ENCODE measurements at regions not wholly inside any gene's neighbourhood (a gene's known extent, or its start where the extent isn't known, plus 50 kb on each side); places are given as distances from the start of the nearest gene placed in this dataset.

GRCh38 chr9:28688172-28688571, 1114.9 kb upstream of the C9orf72 start:
- no peak overlapping the region for H3K27ac Mint-ChIP-seq (ENCODE audit: unreplicated experiment)
- no peaks in the 10 kb centered on the region for H3K4me1 Mint-ChIP-seq (ENCODE audit: low read depth, unreplicated experiment)
- no peaks in the 10 kb centered on the region for H3K36me3 Mint-ChIP-seq (ENCODE audit: unreplicated experiment)
- H3K9me3 Mint-ChIP-seq (ENCODE audit: unreplicated experiment): no peaks in the 10 kb centered on the region
- H3K4me3 Mint-ChIP-seq (ENCODE audit: unreplicated experiment): no peak overlapping the region
- no peaks in the 10 kb centered on the region for H3K27me3 Mint-ChIP-seq (ENCODE audit: unreplicated experiment)
- no peak for TF ChIP-seq CTCF (IDR thresholded peaks at IDR 0.05; ENCODE audit: partially characterized antibody, unreplicated experiment)
- no peak for DNase-seq

GRCh38 chr9:28692012-28692411, 1118.7 kb upstream of the C9orf72 start:
- H3K4me1 Mint-ChIP-seq (ENCODE audit: low read depth, unreplicated experiment): no peaks in the 10 kb centered on the region
- H3K27me3 Mint-ChIP-seq (ENCODE audit: unreplicated experiment): no peaks in the 10 kb centered on the region
- H3K36me3 Mint-ChIP-seq (ENCODE audit: unreplicated experiment): no peaks in the 10 kb centered on the region
- no peak overlapping the region for H3K4me3 Mint-ChIP-seq (ENCODE audit: unreplicated experiment)
- no peak overlapping the region for H3K27ac Mint-ChIP-seq (ENCODE audit: unreplicated experiment)
- TF ChIP-seq CTCF (IDR thresholded peaks at IDR 0.05; ENCODE audit: partially characterized antibody, unreplicated experiment): no peak
- H3K9me3 Mint-ChIP-seq (ENCODE audit: unreplicated experiment): no peaks in the 10 kb centered on the region
- DNase-seq: no peak

GRCh38 chr9:28696960-28697359, 1123.7 kb upstream of the C9orf72 start:
- Mint-ChIP-seq H3K4me3 (ENCODE audit: unreplicated experiment) (no peak overlapping the region), H3K9me3 (ENCODE audit: unreplicated experiment) (no peaks in the 10 kb centered on the region), H3K36me3 (ENCODE audit: unreplicated experiment) (peaks cover 5% of the 10 kb centered on the region), H3K27me3 (ENCODE audit: unreplicated experiment) (no peaks in the 10 kb centered on the region), H3K27ac (ENCODE audit: unreplicated experiment) (no peak overlapping the region), H3K4me1 (ENCODE audit: low read depth, unreplicated experiment) (no peaks in the 10 kb centered on the region)
- no peak for DNase-seq
- no peak for TF ChIP-seq CTCF (IDR thresholded peaks at IDR 0.05; ENCODE audit: partially characterized antibody, unreplicated experiment)

- no peak for TF ChIP-seq CTCF (IDR thresholded peaks at IDR 0.05; ENCODE audit: partially characterized antibody, unreplicated experiment)
- Mint-ChIP-seq H3K27ac (ENCODE audit: unreplicated experiment) (no peak overlapping the region), H3K4me1 (ENCODE audit: low read depth, unreplicated experiment) (no peaks in the 10 kb centered on the region), H3K9me3 (ENCODE audit: unreplicated experiment) (no peaks in the 10 kb centered on the region), H3K27me3 (ENCODE audit: unreplicated experiment) (no peaks in the 10 kb centered on the region), H3K36me3 (ENCODE audit: unreplicated experiment) (peaks cover 5% of the 10 kb centered on the region), H3K4me3 (ENCODE audit: unreplicated experiment) (no peak overlapping the region)
- DNase-seq: no peak
Measured at GRCh38 chr9:28699632-28700031, 1126.4 kb upstream of the C9orf72 start.

- H3K27ac Mint-ChIP-seq (ENCODE audit: unreplicated experiment): no peak overlapping the region
- H3K9me3 Mint-ChIP-seq (ENCODE audit: unreplicated experiment): no peaks in the 10 kb centered on the region
- no peak for TF ChIP-seq CTCF (IDR thresholded peaks at IDR 0.05; ENCODE audit: partially characterized antibody, unreplicated experiment)
- H3K27me3 Mint-ChIP-seq (ENCODE audit: unreplicated experiment): no peaks in the 10 kb centered on the region
- no peak overlapping the region for H3K4me3 Mint-ChIP-seq (ENCODE audit: unreplicated experiment)
- no peak for DNase-seq
- H3K4me1 Mint-ChIP-seq (ENCODE audit: low read depth, unreplicated experiment): peaks cover 9% of the 10 kb centered on the region
- H3K36me3 Mint-ChIP-seq (ENCODE audit: unreplicated experiment): no peaks in the 10 kb centered on the region
Measured at GRCh38 chr9:28707616-28708015, 1134.3 kb upstream of the C9orf72 start.
